ENCODE measurements at regions not wholly inside any gene's neighbourhood (a gene's known extent, or its start where the extent isn't known, plus 50 kb on each side); places are given as distances from the start of the nearest gene placed in this dataset.
"Not testable (repeated sequence)": the region's sequence is repeated elsewhere in the genome, so short reads cannot be mapped to it uniquely, and the experiment has no call there.

DNA sequence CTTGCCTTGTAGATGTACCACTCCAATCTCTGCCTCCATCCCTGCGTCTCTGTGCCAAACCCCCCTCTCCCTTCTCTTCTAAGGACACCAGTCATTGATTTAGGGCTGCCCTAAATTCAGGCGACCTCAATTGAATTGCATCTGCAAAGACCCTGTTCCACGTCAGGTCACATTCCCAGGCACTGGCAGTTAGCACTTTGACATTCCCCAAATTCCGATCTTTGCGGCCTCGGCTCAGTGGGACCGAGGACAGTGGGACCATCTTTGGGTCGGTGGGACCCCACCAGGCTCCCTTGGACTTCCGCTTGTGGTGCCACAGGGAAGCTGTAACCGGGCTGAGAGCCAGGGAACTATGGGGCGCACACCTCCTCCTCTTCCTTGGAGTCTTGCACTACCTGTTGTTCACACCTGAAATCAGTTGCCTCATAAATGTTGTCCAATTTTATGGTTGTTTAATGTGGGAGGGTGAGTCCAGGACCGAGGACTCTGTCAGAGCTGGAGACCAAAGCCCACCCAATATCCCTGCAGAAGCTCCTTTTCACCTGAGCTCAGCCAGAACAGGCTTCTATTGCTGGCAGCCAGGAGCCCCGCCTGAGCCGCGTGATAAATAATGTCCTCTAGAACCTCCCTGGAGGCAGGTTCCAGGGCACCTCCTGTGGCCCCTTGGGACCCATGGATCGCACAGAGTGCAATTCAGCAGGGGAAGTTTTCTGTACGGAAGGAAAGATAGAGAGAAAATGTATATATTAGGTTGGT lies 271.6 kb downstream of the EIPR1 start:
- H3K4me1 ChIP-seq (ENCODE audit: insufficient read depth, low read length, poor library complexity, severe bottlenecking), result no peaks in the 10 kb centered on the region
- H3K79me2 ChIP-seq (ENCODE audit: insufficient read depth, low read depth, low read length), result no peaks in the 10 kb centered on the region
- H2AFZ ChIP-seq (ENCODE audit: low read length), result no peak overlapping the region
- no TSS peak for BruUV-seq (replicated peaks)
- no peak for TF ChIP-seq EZH2phosphoT487 (IDR thresholded peaks at IDR 0.05; ENCODE audit: borderline replicate concordance, low read depth, low read length)
- TF ChIP-seq, protein P1, sequence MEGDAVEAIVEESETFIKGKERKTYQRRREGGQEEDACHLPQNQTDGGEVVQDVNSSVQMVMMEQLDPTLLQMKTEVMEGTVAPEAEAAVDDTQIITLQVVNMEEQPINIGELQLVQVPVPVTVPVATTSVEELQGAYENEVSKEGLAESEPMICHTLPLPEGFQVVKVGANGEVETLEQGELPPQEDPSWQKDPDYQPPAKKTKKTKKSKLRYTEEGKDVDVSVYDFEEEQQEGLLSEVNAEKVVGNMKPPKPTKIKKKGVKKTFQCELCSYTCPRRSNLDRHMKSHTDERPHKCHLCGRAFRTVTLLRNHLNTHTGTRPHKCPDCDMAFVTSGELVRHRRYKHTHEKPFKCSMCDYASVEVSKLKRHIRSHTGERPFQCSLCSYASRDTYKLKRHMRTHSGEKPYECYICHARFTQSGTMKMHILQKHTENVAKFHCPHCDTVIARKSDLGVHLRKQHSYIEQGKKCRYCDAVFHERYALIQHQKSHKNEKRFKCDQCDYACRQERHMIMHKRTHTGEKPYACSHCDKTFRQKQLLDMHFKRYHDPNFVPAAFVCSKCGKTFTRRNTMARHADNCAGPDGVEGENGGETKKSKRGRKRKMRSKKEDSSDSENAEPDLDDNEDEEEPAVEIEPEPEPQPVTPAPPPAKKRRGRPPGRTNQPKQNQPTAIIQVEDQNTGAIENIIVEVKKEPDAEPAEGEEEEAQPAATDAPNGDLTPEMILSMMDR (conservative IDR thresholded peaks at IDR 0.05; ENCODE audit: low read length), result no peak
- ChIA-PET POLR2A (no interaction called here), CTCF (ENCODE audit: unreplicated experiment) (no interaction called here)
- no peaks in the 10 kb centered on the region for H3K9me3 ChIP-seq (ENCODE audit: low read length)
- DNase-seq (ENCODE audit: low spot score), result no peak
- intact Hi-C loops (cut with micrococcal nuclease; ENCODE audit: unreplicated experiment), result no loop called here
- no peak overlapping the region for H3K4me2 ChIP-seq (ENCODE audit: low read length)
- no peaks in the 10 kb centered on the region for H4K20me1 ChIP-seq (ENCODE audit: insufficient read depth, low read length)
- peaks cover 4% of the 10 kb centered on the region; the same call in 1 of the 2 replicates for H3K36me3 ChIP-seq (ENCODE audit: insufficient read depth, low read length)
- no peak overlapping the region for H3K27ac ChIP-seq (ENCODE audit: low read depth, low read length, poor library complexity, severe bottlenecking)
- no peak overlapping the region for H3K4me3 ChIP-seq (ENCODE audit: low read depth, low read length, poor library complexity, severe bottlenecking)
- H3K9me2 ChIP-seq (ENCODE audit: insufficient read depth, low read length), result no peaks in the 10 kb centered on the region

DNA sequence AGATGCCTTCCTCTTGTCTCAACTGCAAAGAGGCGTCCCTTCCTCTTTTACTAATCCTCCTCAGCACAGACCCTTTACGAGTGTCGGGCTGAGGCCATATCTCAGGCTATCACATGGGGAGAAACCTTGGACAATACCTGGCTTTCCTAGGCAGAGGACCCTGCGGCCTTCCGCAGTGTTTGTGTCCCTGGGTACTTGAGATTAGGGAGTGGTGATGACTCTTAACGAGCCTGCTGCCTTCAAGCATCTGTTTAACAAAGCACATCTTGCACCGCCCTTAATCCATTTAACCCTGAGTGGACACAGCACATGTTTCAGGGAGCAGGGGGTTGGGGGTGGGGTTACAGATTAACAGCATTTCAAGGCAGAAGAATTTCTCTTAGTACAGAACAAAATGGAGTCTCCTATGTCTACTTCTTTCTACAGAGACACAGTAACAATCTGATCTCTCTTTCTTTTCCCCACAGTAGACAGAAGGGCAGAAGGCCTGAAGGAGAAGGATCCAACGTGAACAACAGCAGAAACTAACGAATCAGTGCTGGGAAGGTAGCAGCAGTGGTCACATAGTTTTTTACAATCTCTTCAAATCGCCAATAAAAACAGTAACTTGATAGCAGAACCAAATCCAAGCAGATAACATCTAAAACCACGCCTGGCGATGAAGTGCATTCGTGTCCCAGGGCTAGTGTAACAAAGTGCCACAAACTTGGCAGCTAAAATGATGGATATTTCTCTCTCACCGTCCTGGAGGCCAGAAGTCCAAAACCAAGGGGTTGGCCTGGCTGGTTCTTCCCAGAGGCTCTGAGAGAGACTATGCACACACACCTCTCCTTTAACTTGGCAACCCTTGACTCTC lies 272.4 kb downstream of the EIPR1 start:
- H3K4me1 ChIP-seq (ENCODE audit: insufficient read depth, low read length, poor library complexity, severe bottlenecking); H2AFZ ChIP-seq (ENCODE audit: low read length); H3K36me3 ChIP-seq (ENCODE audit: insufficient read depth, low read length); intact Hi-C loops (cut with micrococcal nuclease; ENCODE audit: unreplicated experiment); H3K9me3 ChIP-seq (ENCODE audit: low read length); H3K4me3 ChIP-seq (ENCODE audit: low read depth, low read length, poor library complexity, severe bottlenecking); H3K9me2 ChIP-seq (ENCODE audit: insufficient read depth, low read length); DNase-seq (ENCODE audit: low spot score); CTCF ChIA-PET (ENCODE audit: unreplicated experiment); H3K27ac ChIP-seq (ENCODE audit: low read depth, low read length, poor library complexity, severe bottlenecking); H3K4me2 ChIP-seq (ENCODE audit: low read length); H3K79me2 ChIP-seq (ENCODE audit: insufficient read depth, low read depth, low read length); H4K20me1 ChIP-seq (ENCODE audit: insufficient read depth, low read length); POLR2A ChIA-PET; BruUV-seq (replicated peaks): not testable (repeated sequence)

- Histone ChIP-seq H3K9me3 (ENCODE audit: low read length) (no peaks in the 10 kb centered on the region), H3K27ac (ENCODE audit: low read depth, low read length, poor library complexity, severe bottlenecking) (no peak overlapping the region), H3K36me3 (ENCODE audit: insufficient read depth, low read length) (no peaks in the 10 kb centered on the region), H3K4me2 (ENCODE audit: low read length) (no peak overlapping the region), H3K79me2 (ENCODE audit: insufficient read depth, low read depth, low read length) (no peaks in the 10 kb centered on the region), H3K4me3 (ENCODE audit: low read depth, low read length, poor library complexity, severe bottlenecking) (no peak overlapping the region), H4K20me1 (ENCODE audit: insufficient read depth, low read length) (no peaks in the 10 kb centered on the region), H3K9me2 (ENCODE audit: insufficient read depth, low read length) (no peaks in the 10 kb centered on the region), H3K4me1 (ENCODE audit: insufficient read depth, low read length, poor library complexity, severe bottlenecking) (no peaks in the 10 kb centered on the region), H2AFZ (ENCODE audit: low read length) (no peak overlapping the region)
- intact Hi-C loops (cut with micrococcal nuclease; ENCODE audit: unreplicated experiment), result no loop called here
- BruUV-seq (replicated peaks), result no TSS peak
- DNase-seq (ENCODE audit: low spot score), result no peak
- ChIA-PET POLR2A (no interaction called here), CTCF (ENCODE audit: unreplicated experiment) (no interaction called here)
- no peak for TF ChIP-seq EZH2phosphoT487 (IDR thresholded peaks at IDR 0.05; ENCODE audit: borderline replicate concordance, low read depth, low read length)
- TF ChIP-seq, protein P1 (conservative IDR thresholded peaks at IDR 0.05; ENCODE audit: low read length), result no peak
Measured at GRCh38 chr2:3104261-3104660, 273.4 kb downstream of the EIPR1 start.
